ENCODE measurements at regions not wholly inside any gene's neighbourhood (a gene's known extent, or its start where the extent isn't known, plus 50 kb on each side); places are given as distances from the start of the nearest gene placed in this dataset.
"Not testable (repeated sequence)": the region's sequence is repeated elsewhere in the genome, so short reads cannot be mapped to it uniquely, and the experiment has no call there.

DNA sequence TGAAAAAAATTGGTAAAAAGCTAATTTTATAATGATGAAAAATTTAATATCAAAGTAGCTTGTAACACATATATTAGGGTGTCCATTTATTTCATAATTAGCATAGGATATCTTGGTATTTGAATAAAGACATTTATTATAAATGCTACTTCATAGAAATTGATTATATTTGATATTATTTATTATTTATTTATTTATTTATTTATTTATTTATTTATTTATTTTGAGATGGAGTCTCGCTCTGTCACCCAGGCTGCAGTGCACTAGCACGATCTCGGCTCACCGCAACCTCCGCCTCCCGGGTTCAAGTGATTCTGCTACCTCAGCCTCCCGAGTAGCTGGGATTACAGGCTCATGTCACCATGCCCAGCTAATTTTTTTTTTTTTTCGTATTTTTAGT is 365.0 kb downstream of the SLITRK5 start:
- TF ChIP-seq, protein P1, sequence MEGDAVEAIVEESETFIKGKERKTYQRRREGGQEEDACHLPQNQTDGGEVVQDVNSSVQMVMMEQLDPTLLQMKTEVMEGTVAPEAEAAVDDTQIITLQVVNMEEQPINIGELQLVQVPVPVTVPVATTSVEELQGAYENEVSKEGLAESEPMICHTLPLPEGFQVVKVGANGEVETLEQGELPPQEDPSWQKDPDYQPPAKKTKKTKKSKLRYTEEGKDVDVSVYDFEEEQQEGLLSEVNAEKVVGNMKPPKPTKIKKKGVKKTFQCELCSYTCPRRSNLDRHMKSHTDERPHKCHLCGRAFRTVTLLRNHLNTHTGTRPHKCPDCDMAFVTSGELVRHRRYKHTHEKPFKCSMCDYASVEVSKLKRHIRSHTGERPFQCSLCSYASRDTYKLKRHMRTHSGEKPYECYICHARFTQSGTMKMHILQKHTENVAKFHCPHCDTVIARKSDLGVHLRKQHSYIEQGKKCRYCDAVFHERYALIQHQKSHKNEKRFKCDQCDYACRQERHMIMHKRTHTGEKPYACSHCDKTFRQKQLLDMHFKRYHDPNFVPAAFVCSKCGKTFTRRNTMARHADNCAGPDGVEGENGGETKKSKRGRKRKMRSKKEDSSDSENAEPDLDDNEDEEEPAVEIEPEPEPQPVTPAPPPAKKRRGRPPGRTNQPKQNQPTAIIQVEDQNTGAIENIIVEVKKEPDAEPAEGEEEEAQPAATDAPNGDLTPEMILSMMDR (IDR thresholded peaks at IDR 0.05) = not testable (repeated sequence)
- TF ChIP-seq EZH2 (IDR thresholded peaks at IDR 0.05) = not testable (repeated sequence)

All from neural progenitor cell (in vitro differentiated cells).